ENCODE measurements at regions not wholly inside any gene's neighbourhood (a gene's known extent, or its start where the extent isn't known, plus 50 kb on each side); places are given as distances from the start of the nearest gene placed in this dataset.

- TF ChIP-seq ATF3 (IDR thresholded peaks at IDR 0.05) = no peak
- no peak for TF ChIP-seq NR2F2 (IDR thresholded peaks at IDR 0.05)
- TF ChIP-seq FOXA2 (IDR thresholded peaks at IDR 0.05) = peak; percentile 36
- TF ChIP-seq TAF1 (conservative IDR thresholded peaks at IDR 0.05) = no peak
- no peak for TF ChIP-seq EGR1 (IDR thresholded peaks at IDR 0.05; ENCODE audit: low read depth in 2 of 2)
- peak in 1 of 2 donors; percentile 7 for TF ChIP-seq RAD21 (IDR thresholded peaks at IDR 0.05)
- TF ChIP-seq RXRA (IDR thresholded peaks at IDR 0.05) = peak in 1 of 2 donors; percentile 64
- peak; percentile 76 for TF ChIP-seq HNF4G (IDR thresholded peaks at IDR 0.05)
- TF ChIP-seq JUND (IDR thresholded peaks at IDR 0.05) = no peak
- peak; percentile 27 for TF ChIP-seq FOXA1 (IDR thresholded peaks at IDR 0.05)
- TF ChIP-seq GABPA (IDR thresholded peaks at IDR 0.05 in 1 of 2, conservative IDR thresholded peaks at IDR 0.05 in 1 of 2) = no peak
- peak; percentile 90 to 92 for TF ChIP-seq HNF4A (conservative IDR thresholded peaks at IDR 0.05)
- TF ChIP-seq, protein P1, sequence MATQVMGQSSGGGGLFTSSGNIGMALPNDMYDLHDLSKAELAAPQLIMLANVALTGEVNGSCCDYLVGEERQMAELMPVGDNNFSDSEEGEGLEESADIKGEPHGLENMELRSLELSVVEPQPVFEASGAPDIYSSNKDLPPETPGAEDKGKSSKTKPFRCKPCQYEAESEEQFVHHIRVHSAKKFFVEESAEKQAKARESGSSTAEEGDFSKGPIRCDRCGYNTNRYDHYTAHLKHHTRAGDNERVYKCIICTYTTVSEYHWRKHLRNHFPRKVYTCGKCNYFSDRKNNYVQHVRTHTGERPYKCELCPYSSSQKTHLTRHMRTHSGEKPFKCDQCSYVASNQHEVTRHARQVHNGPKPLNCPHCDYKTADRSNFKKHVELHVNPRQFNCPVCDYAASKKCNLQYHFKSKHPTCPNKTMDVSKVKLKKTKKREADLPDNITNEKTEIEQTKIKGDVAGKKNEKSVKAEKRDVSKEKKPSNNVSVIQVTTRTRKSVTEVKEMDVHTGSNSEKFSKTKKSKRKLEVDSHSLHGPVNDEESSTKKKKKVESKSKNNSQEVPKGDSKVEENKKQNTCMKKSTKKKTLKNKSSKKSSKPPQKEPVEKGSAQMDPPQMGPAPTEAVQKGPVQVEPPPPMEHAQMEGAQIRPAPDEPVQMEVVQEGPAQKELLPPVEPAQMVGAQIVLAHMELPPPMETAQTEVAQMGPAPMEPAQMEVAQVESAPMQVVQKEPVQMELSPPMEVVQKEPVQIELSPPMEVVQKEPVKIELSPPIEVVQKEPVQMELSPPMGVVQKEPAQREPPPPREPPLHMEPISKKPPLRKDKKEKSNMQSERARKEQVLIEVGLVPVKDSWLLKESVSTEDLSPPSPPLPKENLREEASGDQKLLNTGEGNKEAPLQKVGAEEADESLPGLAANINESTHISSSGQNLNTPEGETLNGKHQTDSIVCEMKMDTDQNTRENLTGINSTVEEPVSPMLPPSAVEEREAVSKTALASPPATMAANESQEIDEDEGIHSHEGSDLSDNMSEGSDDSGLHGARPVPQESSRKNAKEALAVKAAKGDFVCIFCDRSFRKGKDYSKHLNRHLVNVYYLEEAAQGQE (IDR thresholded peaks at IDR 0.05) = no peak
- peak; percentile 52 for TF ChIP-seq SP1 (IDR thresholded peaks at IDR 0.05)
- TF ChIP-seq, protein P2, sequence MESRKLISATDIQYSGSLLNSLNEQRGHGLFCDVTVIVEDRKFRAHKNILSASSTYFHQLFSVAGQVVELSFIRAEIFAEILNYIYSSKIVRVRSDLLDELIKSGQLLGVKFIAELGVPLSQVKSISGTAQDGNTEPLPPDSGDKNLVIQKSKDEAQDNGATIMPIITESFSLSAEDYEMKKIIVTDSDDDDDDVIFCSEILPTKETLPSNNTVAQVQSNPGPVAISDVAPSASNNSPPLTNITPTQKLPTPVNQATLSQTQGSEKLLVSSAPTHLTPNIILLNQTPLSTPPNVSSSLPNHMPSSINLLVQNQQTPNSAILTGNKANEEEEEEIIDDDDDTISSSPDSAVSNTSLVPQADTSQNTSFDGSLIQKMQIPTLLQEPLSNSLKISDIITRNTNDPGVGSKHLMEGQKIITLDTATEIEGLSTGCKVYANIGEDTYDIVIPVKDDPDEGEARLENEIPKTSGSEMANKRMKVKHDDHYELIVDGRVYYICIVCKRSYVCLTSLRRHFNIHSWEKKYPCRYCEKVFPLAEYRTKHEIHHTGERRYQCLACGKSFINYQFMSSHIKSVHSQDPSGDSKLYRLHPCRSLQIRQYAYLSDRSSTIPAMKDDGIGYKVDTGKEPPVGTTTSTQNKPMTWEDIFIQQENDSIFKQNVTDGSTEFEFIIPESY (IDR thresholded peaks at IDR 0.05) = no peak
- TF ChIP-seq MAX (IDR thresholded peaks at IDR 0.05) = no peak
- TF ChIP-seq YY1 (IDR thresholded peaks at IDR 0.05) = peak; percentile 48
- TF ChIP-seq, protein P3, sequence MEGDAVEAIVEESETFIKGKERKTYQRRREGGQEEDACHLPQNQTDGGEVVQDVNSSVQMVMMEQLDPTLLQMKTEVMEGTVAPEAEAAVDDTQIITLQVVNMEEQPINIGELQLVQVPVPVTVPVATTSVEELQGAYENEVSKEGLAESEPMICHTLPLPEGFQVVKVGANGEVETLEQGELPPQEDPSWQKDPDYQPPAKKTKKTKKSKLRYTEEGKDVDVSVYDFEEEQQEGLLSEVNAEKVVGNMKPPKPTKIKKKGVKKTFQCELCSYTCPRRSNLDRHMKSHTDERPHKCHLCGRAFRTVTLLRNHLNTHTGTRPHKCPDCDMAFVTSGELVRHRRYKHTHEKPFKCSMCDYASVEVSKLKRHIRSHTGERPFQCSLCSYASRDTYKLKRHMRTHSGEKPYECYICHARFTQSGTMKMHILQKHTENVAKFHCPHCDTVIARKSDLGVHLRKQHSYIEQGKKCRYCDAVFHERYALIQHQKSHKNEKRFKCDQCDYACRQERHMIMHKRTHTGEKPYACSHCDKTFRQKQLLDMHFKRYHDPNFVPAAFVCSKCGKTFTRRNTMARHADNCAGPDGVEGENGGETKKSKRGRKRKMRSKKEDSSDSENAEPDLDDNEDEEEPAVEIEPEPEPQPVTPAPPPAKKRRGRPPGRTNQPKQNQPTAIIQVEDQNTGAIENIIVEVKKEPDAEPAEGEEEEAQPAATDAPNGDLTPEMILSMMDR (IDR thresholded peaks at IDR 0.05; ENCODE audit: low read depth, low read length, missing input control) = no peak
- no peak for DNase-seq (ENCODE audit: low spot score)
- WGBS = 17% methylated on average over 3 of the region's 3 CpGs
- no peak overlapping the region for H3K9ac ChIP-seq (ENCODE audit: low read depth in 1 of 2, low read length in 2 of 2)
- H3K27ac ChIP-seq (ENCODE audit: low read depth in 1 of 2, low read length in 2 of 2) = no peak overlapping the region
- H3K36me3 ChIP-seq (ENCODE audit: control insufficient read depth in 4 of 4, insufficient read depth in 3 of 4, low read depth in 1 of 4, low read length in 3 of 4) = no peaks in the 10 kb centered on the region
- no peak overlapping the region for H3K4me3 ChIP-seq (ENCODE audit: low read depth in 1 of 3, low read length in 3 of 3)
- H3K9me3 ChIP-seq (ENCODE audit: control insufficient read depth in 4 of 4, low read length in 3 of 4) = no peaks in the 10 kb centered on the region
- H3K4me1 ChIP-seq (ENCODE audit: control insufficient read depth in 4 of 4, insufficient read depth in 4 of 4, low read length in 3 of 4) = peaks cover 0 to 10% (median 3%) of the 10 kb centered on the region in 4 donors
- H3K27me3 ChIP-seq (ENCODE audit: control insufficient read depth in 4 of 4, insufficient read depth in 4 of 4, low read length in 3 of 4) = no peaks in the 10 kb centered on the region
These were observed 395.7 kb downstream of the BRINP2 start for GRCh38 chr1:177566495-177566894.
